Skeletal muscle satellite cell (primary cell): ENCODE measurements at regions not wholly inside any gene's neighbourhood (a gene's known extent, or its start where the extent isn't known, plus 50 kb on each side); places are given as distances from the start of the nearest gene placed in this dataset.

Experiments
- H3K27me3 ChIP-seq: 2 replicates; pipeline ENCODE4 v1.7.0; 2013; ENCODE audit warnings: low read length; ENCODE audit not compliant: control insufficient read depth, insufficient read depth
- H3K36me3 ChIP-seq: 2 replicates; pipeline ENCODE4 v1.7.0; 2013; ENCODE audit warnings: mild to moderate bottlenecking, control low read depth, low read length; ENCODE audit not compliant: insufficient read depth
- H3K4me1 ChIP-seq: 2 replicates; pipeline ENCODE4 v1.7.0; 2013; ENCODE audit warnings: low read length; ENCODE audit not compliant: control insufficient read depth, insufficient read depth
- H3K4me2 ChIP-seq: 2 replicates; pipeline ENCODE4 v1.7.0; 2013; ENCODE audit warnings: mild to moderate bottlenecking, low read length
- H3K4me3 ChIP-seq: 2 replicates; pipeline ENCODE4 v1.7.0; 2013; ENCODE audit warnings: low read length
- H3K9ac ChIP-seq: 2 replicates; pipeline ENCODE4 v1.7.0; 2013; ENCODE audit warnings: mild to moderate bottlenecking, low read depth, low read length, moderate library complexity
- H3K9me3 ChIP-seq: replicated peaks from 2 replicates; pipeline ENCODE4 v1.7.0; 2013; ENCODE audit warnings: mild to moderate bottlenecking, control low read depth, low read length

- no peak overlapping the region for H3K4me2 ChIP-seq
These were observed 140.2 kb upstream of the AHR start for GRCh38 chr7:17158261-17158660.

GRCh38 chr7:17159500-17160037 lies 138.9 kb upstream of the AHR start:
- Histone ChIP-seq H3K27me3 (no peaks in the 10 kb centered on the region), H3K9me3 (no peaks in the 10 kb centered on the region), H3K9ac (no peak overlapping the region), H3K4me3 (no peak overlapping the region), H3K36me3 (no peaks in the 10 kb centered on the region), H3K4me2 (no peak overlapping the region), H3K4me1 (no peaks in the 10 kb centered on the region)

More at GRCh38 chr7:17158261-17158660, 140.2 kb upstream of the AHR start:
- H3K4me3 ChIP-seq: no peak overlapping the region
- H3K36me3 ChIP-seq: no peaks in the 10 kb centered on the region
- no peaks in the 10 kb centered on the region for H3K4me1 ChIP-seq
- H3K9me3 ChIP-seq: no peaks in the 10 kb centered on the region
- no peak overlapping the region for H3K9ac ChIP-seq
- no peaks in the 10 kb centered on the region for H3K27me3 ChIP-seq

GRCh38 chr7:17166824-17167379 lies 131.6 kb upstream of the AHR start:
- Histone ChIP-seq H3K9ac (no peak overlapping the region), H3K4me3 (no peak overlapping the region), H3K27me3 (no peaks in the 10 kb centered on the region), H3K36me3 (no peaks in the 10 kb centered on the region), H3K9me3 (no peaks in the 10 kb centered on the region), H3K4me1 (no peaks in the 10 kb centered on the region), H3K4me2 (no peak overlapping the region)

GRCh38 chr7:17168416-17168815 lies 130.0 kb upstream of the AHR start:
- Histone ChIP-seq H3K9ac (no peak overlapping the region), H3K4me3 (no peak overlapping the region), H3K36me3 (no peaks in the 10 kb centered on the region), H3K4me2 (no peak overlapping the region), H3K9me3 (no peaks in the 10 kb centered on the region), H3K27me3 (no peaks in the 10 kb centered on the region), H3K4me1 (no peaks in the 10 kb centered on the region)

- Histone ChIP-seq H3K4me2 (no peak overlapping the region), H3K27me3 (no peaks in the 10 kb centered on the region), H3K4me3 (no peak overlapping the region), H3K4me1 (no peaks in the 10 kb centered on the region), H3K9me3 (no peaks in the 10 kb centered on the region), H3K9ac (no peak overlapping the region), H3K36me3 (no peaks in the 10 kb centered on the region)
These were observed 127.0 kb upstream of the AHR start for GRCh38 chr7:17171427-17171826.

GRCh38 chr7:17176371-17177032 lies 122.0 kb upstream of the AHR start:
- no peaks in the 10 kb centered on the region for H3K9me3 ChIP-seq
- no peak overlapping the region for H3K4me2 ChIP-seq
- H3K27me3 ChIP-seq: no peaks in the 10 kb centered on the region
- no peaks in the 10 kb centered on the region for H3K36me3 ChIP-seq
- H3K4me1 ChIP-seq: no peaks in the 10 kb centered on the region
- no peak overlapping the region for H3K4me3 ChIP-seq
- H3K9ac ChIP-seq: no peak overlapping the region

GRCh38 chr7:17178545-17178944 lies 119.9 kb upstream of the AHR start:
- H3K4me2 ChIP-seq: no peak overlapping the region
- no peak overlapping the region for H3K4me3 ChIP-seq
- H3K27me3 ChIP-seq: no peaks in the 10 kb centered on the region
- no peaks in the 10 kb centered on the region for H3K9me3 ChIP-seq
- no peaks in the 10 kb centered on the region for H3K36me3 ChIP-seq
- no peaks in the 10 kb centered on the region for H3K4me1 ChIP-seq
- H3K9ac ChIP-seq: no peak overlapping the region

GRCh38 chr7:17181482-17181881 lies 117.0 kb upstream of the AHR start:
- no peaks in the 10 kb centered on the region for H3K9me3 ChIP-seq
- H3K4me2 ChIP-seq: no peak overlapping the region
- no peak overlapping the region for H3K9ac ChIP-seq
- no peaks in the 10 kb centered on the region for H3K36me3 ChIP-seq
- peaks cover 19% of the 10 kb centered on the region for H3K4me1 ChIP-seq
- no peak overlapping the region for H3K4me3 ChIP-seq
- no peaks in the 10 kb centered on the region for H3K27me3 ChIP-seq

- Histone ChIP-seq H3K4me2 (no peak overlapping the region), H3K9me3 (no peaks in the 10 kb centered on the region), H3K36me3 (no peaks in the 10 kb centered on the region), H3K9ac (no peak overlapping the region), H3K4me1 (peaks cover 19% of the 10 kb centered on the region), H3K27me3 (no peaks in the 10 kb centered on the region), H3K4me3 (no peak overlapping the region)
These were observed 114.7 kb upstream of the AHR start for GRCh38 chr7:17183630-17184328.

GRCh38 chr7:17184805-17185689 lies 113.4 kb upstream of the AHR start:
- Histone ChIP-seq H3K4me2 (peak overlapping the region; percentile 27), H3K27me3 (no peaks in the 10 kb centered on the region), H3K9ac (no peak overlapping the region), H3K9me3 (no peaks in the 10 kb centered on the region), H3K36me3 (no peaks in the 10 kb centered on the region), H3K4me3 (no peak overlapping the region), H3K4me1 (peaks cover 19% of the 10 kb centered on the region)

- H3K36me3 ChIP-seq: no peaks in the 10 kb centered on the region
- no peaks in the 10 kb centered on the region for H3K27me3 ChIP-seq
- H3K4me1 ChIP-seq: peaks cover 19% of the 10 kb centered on the region
These were observed 112.8 kb upstream of the AHR start for GRCh38 chr7:17185690-17186070.

More at GRCh38 chr7:17185690-17186070, 112.8 kb upstream of the AHR start:
- Histone ChIP-seq H3K4me2 (peak overlapping the region; percentile 27), H3K4me3 (no peak overlapping the region), H3K9me3 (no peaks in the 10 kb centered on the region), H3K9ac (no peak overlapping the region)
